BE2C (cell line): ENCODE measurements at regions not wholly inside any gene's neighbourhood (a gene's known extent, or its start where the extent isn't known, plus 50 kb on each side); places are given as distances from the start of the nearest gene placed in this dataset.

Experiments used
- DNase-seq: peaks from one replicate; pipeline ENCODE4 v3.0.0-alpha.2; 2020
- H3K27me3 ChIP-seq: fragments of 250-450 bp; sonication (Bioruptor Pico); 2 replicates; pipeline ENCODE4 v1.5.1; 2020; ENCODE audit warnings: mild to moderate bottlenecking
- H3K36me3 ChIP-seq: fragments of 250-450 bp; sonication (Bioruptor Pico); 2 replicates; pipeline ENCODE4 v1.5.1; 2020; ENCODE audit warnings: mild to moderate bottlenecking
- H3K4me1 ChIP-seq: fragments of 250-450 bp; sonication (Bioruptor Pico); 2 replicates; pipeline ENCODE4 v1.5.1; 2020
- H3K4me3 ChIP-seq: 2 replicates; pipeline ENCODE4 v1.5.1; 2011; ENCODE audit warnings: low read depth, low read length
- H3K9me3 ChIP-seq: fragments of 250-450 bp; sonication (Bioruptor Pico); 2 replicates; pipeline ENCODE4 v1.5.1; 2020
- CTCF ChIP-seq: IDR thresholded peaks from 2 replicates; pipeline ENCODE4 v1.5.1; 2012; ENCODE audit warnings: mild to moderate bottlenecking, low read depth, low read length

GRCh38 chr15:99482993-99483392 is 82.8 kb upstream of the MEF2A start:
- no peak overlapping the region for H3K4me3 ChIP-seq
- H3K27me3 ChIP-seq: no peaks in the 10 kb centered on the region
- H3K9me3 ChIP-seq: no peaks in the 10 kb centered on the region
- H3K36me3 ChIP-seq: no peaks in the 10 kb centered on the region
- TF ChIP-seq CTCF: no peak
- no peaks in the 10 kb centered on the region for H3K4me1 ChIP-seq
- no peak for DNase-seq

- no peak for TF ChIP-seq CTCF
Observed at GRCh38 chr15:99485153-99485961, 80.4 kb upstream of the MEF2A start.

GRCh38 chr15:99485992-99486370 is 79.8 kb upstream of the MEF2A start:
- H3K4me3 ChIP-seq: peak overlapping the region; percentile 61
- H3K4me1 ChIP-seq: no peaks in the 10 kb centered on the region
- TF ChIP-seq CTCF: no peak
- no peak for DNase-seq
- H3K27me3 ChIP-seq: no peaks in the 10 kb centered on the region; the same call in 1 of the 2 replicates
- H3K9me3 ChIP-seq: no peaks in the 10 kb centered on the region
- H3K36me3 ChIP-seq: no peaks in the 10 kb centered on the region

More at GRCh38 chr15:99485153-99485961, 80.4 kb upstream of the MEF2A start:
- H3K27me3 ChIP-seq: no peaks in the 10 kb centered on the region; the same call in 1 of the 2 replicates
- no peaks in the 10 kb centered on the region for H3K36me3 ChIP-seq
- DNase-seq: no peak
- no peaks in the 10 kb centered on the region for H3K9me3 ChIP-seq
- H3K4me1 ChIP-seq: no peaks in the 10 kb centered on the region
- H3K4me3 ChIP-seq: no peak overlapping the region

GRCh38 chr15:99486371-99487336 is 79.1 kb upstream of the MEF2A start:
- TF ChIP-seq CTCF: no peak
- Histone ChIP-seq H3K9me3 (no peaks in the 10 kb centered on the region), H3K4me1 (no peaks in the 10 kb centered on the region), H3K36me3 (no peaks in the 10 kb centered on the region), H3K4me3 (peak overlapping the region; percentile 61), H3K27me3 (no peaks in the 10 kb centered on the region; the same call in 1 of the 2 replicates)
- DNase-seq: peak; percentile 76

GRCh38 chr15:99487337-99487730 is 78.5 kb upstream of the MEF2A start:
- DNase-seq: no peak
- Histone ChIP-seq H3K36me3 (no peaks in the 10 kb centered on the region), H3K4me3 (no peak overlapping the region; the same call in 1 of the 2 replicates), H3K27me3 (no peaks in the 10 kb centered on the region; the same call in 1 of the 2 replicates), H3K4me1 (no peaks in the 10 kb centered on the region), H3K9me3 (no peaks in the 10 kb centered on the region)
- TF ChIP-seq CTCF: no peak
